H1 (cell line): ENCODE measurements at regions not wholly inside any gene's neighbourhood (a gene's known extent, or its start where the extent isn't known, plus 50 kb on each side); places are given as distances from the start of the nearest gene placed in this dataset.

ENCODE experiments used
- CTCF ChIA-PET: fragments of 300-600 bp; sonication (Branson Sonifier 250); formaldehyde crosslinking; loops from one replicate; lab custom pipeline; 2021; ENCODE audit not compliant: partially characterized antibody; lab: Charles Lee
- POLR2A ChIA-PET: fragments of 300-600 bp; sonication (Branson Sonifier 250); formaldehyde crosslinking; loops from one replicate; lab custom pipeline; 2021; ENCODE audit warnings: inconsistent platforms; ENCODE audit not compliant: partially characterized antibody; lab: Charles Lee
- DNase-seq, 2 experiments: peaks; one replicate each; pipeline versions ENCODE4 v3.0.0 to v3.0.0-alpha.2; 2010 to 2022; ENCODE audit warnings: low spot score in 2 of 2, low read depth in 1 of 2, mixed read lengths in 1 of 2
- FAIRE-seq: peaks from 2 replicates; lab custom pipeline; 2011; peaks lifted over from hg19 to GRCh38; lab: Jason Lieb, UNC
- H2AFZ ChIP-seq: 2 replicates; pipeline ENCODE4 v1.8.1; 2012; ENCODE audit warnings: low read length, inconsistent platforms
- H2AK5ac ChIP-seq: 2 replicates; pipeline ENCODE4 v1.6.1; 2013; ENCODE audit warnings: low read depth, low read length
- H2BK120ac ChIP-seq: replicated peaks from 2 replicates; pipeline ENCODE3; 2013; ENCODE audit warnings: low read depth, low read length, inconsistent platforms
- H2BK12ac ChIP-seq: 2 replicates; pipeline ENCODE4 v1.6.1; 2013; ENCODE audit warnings: low read depth, low read length
- H2BK15ac ChIP-seq: 2 replicates; pipeline ENCODE4 v1.6.1; 2013; ENCODE audit warnings: low read length
- H2BK20ac ChIP-seq: 2 replicates; pipeline ENCODE4 v1.6.1; 2013; ENCODE audit warnings: low read length
- H2BK5ac ChIP-seq: 2 replicates; pipeline ENCODE4 v1.6.1; 2013; ENCODE audit warnings: low read depth, low read length
- H3K14ac ChIP-seq: 2 replicates; pipeline ENCODE4 v1.6.1; 2013; ENCODE audit warnings: inconsistent platforms; ENCODE audit not compliant: insufficient read length
- H3K18ac ChIP-seq: 2 replicates; pipeline ENCODE4 v1.6.1; 2013; ENCODE audit warnings: low read length; ENCODE audit errors: extremely low read depth
- H3K23ac ChIP-seq: 2 replicates; pipeline ENCODE4 v1.6.1; 2013; ENCODE audit warnings: inconsistent platforms; ENCODE audit not compliant: insufficient read length
- H3K23me2 ChIP-seq: 2 replicates; pipeline ENCODE4 v1.6.1; 2013; ENCODE audit warnings: low read depth, low read length
- H3K27ac ChIP-seq: 2 replicates; pipeline ENCODE4 v1.6.1; 2011; ENCODE audit warnings: low read depth, low read length, inconsistent platforms
- H3K27me3 ChIP-seq, 4 experiments: replicated peaks in 1 of 4; 1 replicate in 1 of 4; 2 replicates in 3 of 4; pipeline versions ENCODE4 v1.6.1 to v1.8.1; 2011 to 2013; ENCODE audit warnings: low read length in 3 of 4, mild to moderate bottlenecking in 3 of 4, inconsistent platforms in 2 of 4, mixed read lengths in 2 of 4, moderate library complexity in 1 of 4; ENCODE audit not compliant: control insufficient read depth in 3 of 4, insufficient read depth in 3 of 4; ENCODE audit errors: extremely low read depth in 1 of 4
- H3K36me3 ChIP-seq, 4 experiments: 2 replicates each; pipeline versions ENCODE4 v1.6.1 to v1.8.1; 2011 to 2013; ENCODE audit warnings: mild to moderate bottlenecking in 4 of 4, low read length in 3 of 4, moderate library complexity in 2 of 4, control low read depth in 1 of 4, inconsistent platforms in 1 of 4; ENCODE audit not compliant: insufficient read depth in 4 of 4, control insufficient read depth in 2 of 4
- H3K4ac ChIP-seq: replicated peaks from 2 replicates; pipeline ENCODE3; 2013; ENCODE audit warnings: low read length, low read depth, mixed read lengths, inconsistent platforms; ENCODE audit not compliant: insufficient read length
- H3K4me1 ChIP-seq, 4 experiments: replicated peaks in 1 of 4; 1 replicate in 1 of 4; 2 replicates in 3 of 4; pipeline versions ENCODE4 v1.6.1 to v1.8.1; 2011 to 2013; ENCODE audit warnings: low read length in 3 of 4, inconsistent platforms in 2 of 4, mixed read lengths in 1 of 4; ENCODE audit not compliant: insufficient read depth in 4 of 4, control insufficient read depth in 3 of 4
- H3K4me2 ChIP-seq, 2 experiments: 2 replicates each; pipeline versions ENCODE4 v1.6.1 to v1.8.1; 2011 to 2013; ENCODE audit warnings: low read depth in 2 of 2, low read length in 2 of 2, control low read depth in 1 of 2, inconsistent platforms in 1 of 2, mild to moderate bottlenecking in 1 of 2; ENCODE audit not compliant: insufficient read depth in 1 of 2
- H3K4me3 ChIP-seq, 4 experiments: fragments of 200-600, 300-600 bp in 1 of 4; sonication (generic), shearing (Covaris generic), sonication (Bioruptor Twin) in 1 of 4; 2 replicates each; pipeline versions ENCODE4 v1.5.1 to v1.8.1; 2011 to 2016; ENCODE audit warnings: low read length in 4 of 4, low read depth in 3 of 4, control low read depth in 2 of 4, inconsistent platforms in 2 of 4, mild to moderate bottlenecking in 2 of 4, mixed read lengths in 1 of 4, moderate library complexity in 1 of 4; ENCODE audit not compliant: insufficient read depth in 2 of 4; ENCODE audit errors: extremely low read depth in 1 of 4
- H3K56ac ChIP-seq: replicated peaks from 2 replicates; pipeline ENCODE3; 2013; ENCODE audit warnings: low read depth, mild to moderate bottlenecking, mixed read lengths, low read length, inconsistent platforms; ENCODE audit not compliant: insufficient read length
- H3K79me1 ChIP-seq: 2 replicates; pipeline ENCODE4 v1.6.1; 2013; ENCODE audit warnings: low read depth, low read length, control low read depth
- H3K79me2 ChIP-seq, 2 experiments: 2 replicates each; pipeline versions ENCODE4 v1.6.1 to v1.8.1; 2012 to 2013; ENCODE audit warnings: low read length in 2 of 2, mild to moderate bottlenecking in 2 of 2, inconsistent platforms in 1 of 2; ENCODE audit not compliant: insufficient read depth in 2 of 2, control insufficient read depth in 1 of 2
- H3K9ac ChIP-seq, 4 experiments: replicated peaks in 1 of 4; 1 replicate in 1 of 4; 2 replicates in 3 of 4; pipeline versions ENCODE4 v1.6.1 to v1.8.1; 2011 to 2013; ENCODE audit warnings: low read depth in 3 of 4, low read length in 3 of 4, control low read depth in 2 of 4, mild to moderate bottlenecking in 2 of 4, moderate library complexity in 2 of 4, inconsistent platforms in 1 of 4; ENCODE audit errors: extremely low read depth in 1 of 4
- H3K9me3 ChIP-seq, 2 experiments: 2 replicates each; pipeline versions ENCODE4 v1.6.1 to v1.8.1; 2012 to 2013; ENCODE audit warnings: mild to moderate bottlenecking in 2 of 2, moderate library complexity in 2 of 2, control low read depth in 1 of 2, inconsistent platforms in 1 of 2, low read depth in 1 of 2, low read length in 1 of 2, mixed read lengths in 1 of 2; ENCODE audit not compliant: insufficient read depth in 2 of 2
- H4K20me1 ChIP-seq, 2 experiments: replicated peaks in 1 of 2; 2 replicates each; pipeline versions ENCODE3 to v1.8.1; 2011 to 2013; ENCODE audit warnings: inconsistent platforms in 2 of 2, low read length in 2 of 2, mild to moderate bottlenecking in 1 of 2; ENCODE audit not compliant: insufficient read depth in 2 of 2, control insufficient read depth in 1 of 2
- H4K5ac ChIP-seq: 2 replicates; pipeline ENCODE4 v1.6.1; 2013; ENCODE audit warnings: low read length, low read depth, mixed read lengths, inconsistent platforms; ENCODE audit not compliant: insufficient read length
- H4K8ac ChIP-seq: 2 replicates; pipeline ENCODE4 v1.8.0; 2013; ENCODE audit warnings: mild to moderate bottlenecking, moderate library complexity, low read length, inconsistent platforms; ENCODE audit not compliant: insufficient read depth; ENCODE audit errors: extremely low read depth
- H4K91ac ChIP-seq: replicated peaks from 2 replicates; pipeline ENCODE3; 2013; ENCODE audit warnings: low read length, mixed read lengths, inconsistent platforms; ENCODE audit not compliant: insufficient read length
- EZH2 ChIP-seq: fragments of 200-600 bp; sonication (generic); IDR thresholded peaks from 2 replicates; pipeline ENCODE4 v1.7.1; 2012; ENCODE audit warnings: low read depth, mild to moderate bottlenecking, moderate library complexity, low read length, inconsistent platforms; ENCODE audit not compliant: severe bottlenecking
- GABPA ChIP-seq: IDR thresholded peaks from 2 replicates; pipeline ENCODE4 v1.6.1; 2011; ENCODE audit warnings: mild to moderate bottlenecking, low read length, moderate library complexity, borderline replicate concordance; ENCODE audit not compliant: insufficient read depth
- GTF2F1 ChIP-seq: IDR thresholded peaks from 2 replicates; pipeline ENCODE4 v1.6.1; 2012; ENCODE audit warnings: low read depth, low read length, improper control_type of control experiment, borderline replicate concordance
- KDM5A ChIP-seq: fragments of 200-600 bp; IDR thresholded peaks from 2 replicates; pipeline ENCODE4 v1.7.1; 2012; ENCODE audit warnings: mild to moderate bottlenecking, low read length, inconsistent platforms, mixed read lengths
- MAFK ChIP-seq: IDR thresholded peaks from 2 replicates; pipeline ENCODE4 v1.6.1; 2012; ENCODE audit warnings: low read depth, mild to moderate bottlenecking, improper control_type of control experiment, low read length
- POU5F1 ChIP-seq: IDR thresholded peaks from 2 replicates; pipeline ENCODE4 v1.6.1; 2011; ENCODE audit warnings: low read depth, mild to moderate bottlenecking, low read length, moderate library complexity
- SRF ChIP-seq: IDR thresholded peaks from 2 replicates; pipeline ENCODE4 v1.6.1; 2011; ENCODE audit warnings: mild to moderate bottlenecking, low read depth, low read length, moderate library complexity
- TCF12 ChIP-seq: IDR thresholded peaks from 2 replicates; pipeline ENCODE4 v1.6.1; 2011; ENCODE audit warnings: low read depth, mild to moderate bottlenecking, low read length
- USF2 ChIP-seq: IDR thresholded peaks from 2 replicates; pipeline ENCODE4 v1.6.1; 2011; ENCODE audit warnings: low read length, improper control_type of control experiment
- WGBS, 2 experiments: shearing (Covaris generic) in 1 of 2; methylation state at CpG; one replicate each; pipeline versions ENCODE4 v1.1.6 to v1.1.7; 2013 to 2015; ENCODE audit warnings: low lambda C conversion rate in 2 of 2, mixed read lengths in 2 of 2, inconsistent platforms in 1 of 2, low coverage in 1 of 2, missing lambda C conversion rate in 1 of 2; ENCODE audit not compliant: insufficient replicate concordance in 2 of 2, insufficient coverage in 1 of 2, insufficient read length in 1 of 2; ENCODE audit errors: extremely low coverage in 1 of 2, missing lambda C conversion rate in 1 of 2; 5-methylcytosine and 5-hydroxymethylcytosine counted together
- TF ChIP-seq, protein P1 (sequence below): IDR thresholded peaks from 2 replicates; pipeline ENCODE4 v1.6.1; 2012; ENCODE audit warnings: inconsistent platforms

DNA sequence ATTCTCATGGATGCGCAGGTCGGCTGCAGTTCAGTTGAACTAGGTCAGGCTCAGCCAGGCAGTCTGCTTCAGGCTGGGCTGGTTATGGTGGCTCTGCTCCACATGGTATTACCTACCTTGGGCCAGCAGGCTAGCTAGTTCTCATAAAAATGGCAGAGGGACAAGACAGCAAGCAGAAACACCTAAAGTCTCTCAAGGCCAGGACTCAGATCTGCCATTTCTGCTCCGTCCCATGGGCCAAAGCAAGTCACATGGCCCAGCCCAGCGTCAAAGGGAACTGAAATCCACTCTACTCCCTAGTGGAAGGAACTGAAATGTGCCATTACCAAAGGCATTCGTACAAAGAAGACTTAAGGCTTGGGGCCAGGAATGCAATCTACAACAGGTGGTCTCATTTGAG lies 160.0 kb downstream of the TMEM132E start:
- Histone ChIP-seq H4K91ac (no peak overlapping the region), H2BK15ac (no peak overlapping the region), H3K4me3 (no peak overlapping the region), H3K23me2 (no peaks in the 10 kb centered on the region), H2BK12ac (no peak overlapping the region), H3K23ac (no peak overlapping the region), H3K79me2 (no peaks in the 10 kb centered on the region)
- DNase-seq: no peak
- TF ChIP-seq USF2: no peak
- no peak for TF ChIP-seq KDM5A
- TF ChIP-seq EZH2: no peak
- TF ChIP-seq GTF2F1: no peak
- no peak for TF ChIP-seq SRF
- TF ChIP-seq GABPA: no peak
- TF ChIP-seq, protein P1, sequence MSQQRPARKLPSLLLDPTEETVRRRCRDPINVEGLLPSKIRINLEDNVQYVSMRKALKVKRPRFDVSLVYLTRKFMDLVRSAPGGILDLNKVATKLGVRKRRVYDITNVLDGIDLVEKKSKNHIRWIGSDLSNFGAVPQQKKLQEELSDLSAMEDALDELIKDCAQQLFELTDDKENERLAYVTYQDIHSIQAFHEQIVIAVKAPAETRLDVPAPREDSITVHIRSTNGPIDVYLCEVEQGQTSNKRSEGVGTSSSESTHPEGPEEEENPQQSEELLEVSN: no peak
- TF ChIP-seq TCF12: no peak
- no peak for TF ChIP-seq MAFK
- no peak for TF ChIP-seq POU5F1
- TF ChIP-seq, all 59 proteins: peak for 0
- no peaks in the 10 kb centered on the region for H3K9me3 ChIP-seq
- H2BK20ac ChIP-seq: no peak overlapping the region
- no peak overlapping the region for H3K18ac ChIP-seq
- no peak overlapping the region for H2AK5ac ChIP-seq
- H3K4me2 ChIP-seq: no peak overlapping the region
- POLR2A ChIA-PET: no interaction called here
- H2BK5ac ChIP-seq: no peak overlapping the region
- H3K4me1 ChIP-seq: 0 out of 7 replicates have a peak, but pooled peaks cover 0 to 2% (median 0%) of the 10 kb centered on the region in 4 experiments
- no peaks in the 10 kb centered on the region for H4K20me1 ChIP-seq
- no peak overlapping the region for H3K56ac ChIP-seq
- CTCF ChIA-PET: interaction anchor here (1.1 to 1.9 kb wide), 5 partner anchors 9 to 101 kb away, joined by 3 to 7 read pairs (median 3); no protein-coding TSS in a partner anchor
- H3K27me3 ChIP-seq: no peaks in the 10 kb centered on the region
- H3K36me3 ChIP-seq: no peaks in the 10 kb centered on the region
- H3K9ac ChIP-seq: no peak overlapping the region
- no peak overlapping the region for H2AFZ ChIP-seq
- no peak for FAIRE-seq
- no peaks in the 10 kb centered on the region for H3K79me1 ChIP-seq
- 71% methylated on average over 5 of the region's 5 CpGs; no CpG with 5 or more reads in 1 of the 2 experiments for WGBS, 2 experiments
- no peak overlapping the region for H3K27ac ChIP-seq
- H3K4ac ChIP-seq: no peak overlapping the region
- H4K5ac ChIP-seq: no peak overlapping the region
- no peak overlapping the region; the same call in 1 of the 2 replicates for H4K8ac ChIP-seq
- H3K14ac ChIP-seq: no peak overlapping the region
- H2BK120ac ChIP-seq: no peak overlapping the region
